HL-60 (cell line): ENCODE measurements at regions not wholly inside any gene's neighbourhood (a gene's known extent, or its start where the extent isn't known, plus 50 kb on each side); places are given as distances from the start of the nearest gene placed in this dataset.
"Not testable (repeated sequence)": the region's sequence is repeated elsewhere in the genome, so short reads cannot be mapped to it uniquely, and the experiment has no call there.

Experiments used
- DNase-seq, 2 experiments: peaks; one replicate each; pipeline ENCODE4 v3.0.0-alpha.2; 2010 to 2020; ENCODE audit warnings: low read depth in 1 of 2, low spot score in 1 of 2
- H3K27ac ChIP-seq: fragments of 250-450 bp; sonication (Bioruptor Pico); replicated peaks from 2 replicates; pipeline ENCODE4 v1.5.1; 2020; ENCODE audit warnings: mild to moderate bottlenecking, moderate library complexity
- H3K27me3 ChIP-seq: fragments of 250-450 bp; sonication (Bioruptor Pico); 2 replicates; pipeline ENCODE4 v1.5.1; 2021; ENCODE audit warnings: mild to moderate bottlenecking, moderate library complexity; ENCODE audit not compliant: insufficient read depth, poor library complexity, severe bottlenecking
- H3K4me3 ChIP-seq: replicated peaks from 2 replicates; pipeline ENCODE4 v1.5.1; 2011; ENCODE audit warnings: mild to moderate bottlenecking, control low read depth, low read length; ENCODE audit not compliant: insufficient read depth
- GABPA ChIP-seq: IDR thresholded peaks from 2 replicates; pipeline ENCODE4 v1.6.1; 2012; ENCODE audit warnings: low read depth
- POLR2AphosphoS5 ChIP-seq: IDR thresholded peaks from 2 replicates; pipeline ENCODE4 v1.6.1; 2012; ENCODE audit warnings: low read depth
- SPI1 ChIP-seq: IDR thresholded peaks from 2 replicates; pipeline ENCODE4 v1.6.1; 2012; ENCODE audit warnings: low read depth, mild to moderate bottlenecking, borderline replicate concordance
- TF ChIP-seq, protein P1 (sequence below): IDR thresholded peaks from 2 replicates; pipeline ENCODE4 v1.6.1; 2012; ENCODE audit warnings: low read depth; ENCODE audit not compliant: insufficient replicate concordance
- TF ChIP-seq, protein P2 (sequence below): IDR thresholded peaks from one replicate; pipeline ENCODE4 v1.5.1; 2011; ENCODE audit warnings: low read length, control low read depth, inconsistent platforms; ENCODE audit not compliant: insufficient read depth

DNA sequence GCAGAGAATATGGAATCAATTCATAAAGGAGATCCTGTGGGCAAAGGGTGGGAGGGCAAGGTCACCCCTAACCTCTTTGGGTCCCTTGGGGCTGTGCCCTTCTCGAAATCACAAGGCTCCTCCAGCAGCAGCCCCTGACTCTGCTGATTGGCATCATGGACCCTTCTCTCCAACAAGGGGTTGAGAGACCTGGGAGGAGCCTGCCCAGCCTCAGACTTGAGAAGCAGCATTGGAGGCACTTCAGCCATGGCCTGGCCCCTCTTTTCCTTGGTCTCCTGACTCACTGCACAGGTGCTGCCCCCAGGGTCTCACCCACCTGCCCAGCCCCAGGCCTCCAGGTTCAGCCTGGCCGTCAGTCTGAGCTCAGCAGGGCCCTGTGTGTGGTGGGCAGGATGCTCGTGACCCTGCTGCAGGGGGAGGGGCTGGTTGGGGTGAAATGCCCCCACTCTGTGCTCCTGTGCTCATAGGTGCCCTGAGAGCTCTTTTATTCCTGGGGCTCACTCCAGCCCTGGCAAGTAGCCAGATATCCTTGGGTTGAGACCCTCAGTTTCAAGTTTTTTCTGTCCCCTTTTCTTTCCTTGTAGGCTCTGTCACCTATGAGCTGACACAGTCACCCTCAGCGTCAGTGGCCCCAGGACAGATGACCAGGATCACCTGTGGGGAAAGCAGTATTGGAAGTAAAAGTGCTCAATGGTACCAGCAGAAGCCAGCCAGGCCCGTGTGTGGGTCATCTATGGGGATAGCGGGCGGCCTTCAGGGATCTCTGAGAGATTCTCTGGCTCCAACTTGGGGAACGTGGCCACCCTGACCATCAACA, 110.8 kb downstream of the GGTLC2 start:
- TF ChIP-seq GABPA (no peak), POLR2AphosphoS5 (no peak), SPI1 (no peak)
- TF ChIP-seq, protein P1, sequence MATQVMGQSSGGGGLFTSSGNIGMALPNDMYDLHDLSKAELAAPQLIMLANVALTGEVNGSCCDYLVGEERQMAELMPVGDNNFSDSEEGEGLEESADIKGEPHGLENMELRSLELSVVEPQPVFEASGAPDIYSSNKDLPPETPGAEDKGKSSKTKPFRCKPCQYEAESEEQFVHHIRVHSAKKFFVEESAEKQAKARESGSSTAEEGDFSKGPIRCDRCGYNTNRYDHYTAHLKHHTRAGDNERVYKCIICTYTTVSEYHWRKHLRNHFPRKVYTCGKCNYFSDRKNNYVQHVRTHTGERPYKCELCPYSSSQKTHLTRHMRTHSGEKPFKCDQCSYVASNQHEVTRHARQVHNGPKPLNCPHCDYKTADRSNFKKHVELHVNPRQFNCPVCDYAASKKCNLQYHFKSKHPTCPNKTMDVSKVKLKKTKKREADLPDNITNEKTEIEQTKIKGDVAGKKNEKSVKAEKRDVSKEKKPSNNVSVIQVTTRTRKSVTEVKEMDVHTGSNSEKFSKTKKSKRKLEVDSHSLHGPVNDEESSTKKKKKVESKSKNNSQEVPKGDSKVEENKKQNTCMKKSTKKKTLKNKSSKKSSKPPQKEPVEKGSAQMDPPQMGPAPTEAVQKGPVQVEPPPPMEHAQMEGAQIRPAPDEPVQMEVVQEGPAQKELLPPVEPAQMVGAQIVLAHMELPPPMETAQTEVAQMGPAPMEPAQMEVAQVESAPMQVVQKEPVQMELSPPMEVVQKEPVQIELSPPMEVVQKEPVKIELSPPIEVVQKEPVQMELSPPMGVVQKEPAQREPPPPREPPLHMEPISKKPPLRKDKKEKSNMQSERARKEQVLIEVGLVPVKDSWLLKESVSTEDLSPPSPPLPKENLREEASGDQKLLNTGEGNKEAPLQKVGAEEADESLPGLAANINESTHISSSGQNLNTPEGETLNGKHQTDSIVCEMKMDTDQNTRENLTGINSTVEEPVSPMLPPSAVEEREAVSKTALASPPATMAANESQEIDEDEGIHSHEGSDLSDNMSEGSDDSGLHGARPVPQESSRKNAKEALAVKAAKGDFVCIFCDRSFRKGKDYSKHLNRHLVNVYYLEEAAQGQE, result no peak
- TF ChIP-seq, protein P2, sequence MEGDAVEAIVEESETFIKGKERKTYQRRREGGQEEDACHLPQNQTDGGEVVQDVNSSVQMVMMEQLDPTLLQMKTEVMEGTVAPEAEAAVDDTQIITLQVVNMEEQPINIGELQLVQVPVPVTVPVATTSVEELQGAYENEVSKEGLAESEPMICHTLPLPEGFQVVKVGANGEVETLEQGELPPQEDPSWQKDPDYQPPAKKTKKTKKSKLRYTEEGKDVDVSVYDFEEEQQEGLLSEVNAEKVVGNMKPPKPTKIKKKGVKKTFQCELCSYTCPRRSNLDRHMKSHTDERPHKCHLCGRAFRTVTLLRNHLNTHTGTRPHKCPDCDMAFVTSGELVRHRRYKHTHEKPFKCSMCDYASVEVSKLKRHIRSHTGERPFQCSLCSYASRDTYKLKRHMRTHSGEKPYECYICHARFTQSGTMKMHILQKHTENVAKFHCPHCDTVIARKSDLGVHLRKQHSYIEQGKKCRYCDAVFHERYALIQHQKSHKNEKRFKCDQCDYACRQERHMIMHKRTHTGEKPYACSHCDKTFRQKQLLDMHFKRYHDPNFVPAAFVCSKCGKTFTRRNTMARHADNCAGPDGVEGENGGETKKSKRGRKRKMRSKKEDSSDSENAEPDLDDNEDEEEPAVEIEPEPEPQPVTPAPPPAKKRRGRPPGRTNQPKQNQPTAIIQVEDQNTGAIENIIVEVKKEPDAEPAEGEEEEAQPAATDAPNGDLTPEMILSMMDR, result no peak
- Histone ChIP-seq H3K27ac (no peak overlapping the region), H3K27me3 (no peaks in the 10 kb centered on the region)

DNA sequence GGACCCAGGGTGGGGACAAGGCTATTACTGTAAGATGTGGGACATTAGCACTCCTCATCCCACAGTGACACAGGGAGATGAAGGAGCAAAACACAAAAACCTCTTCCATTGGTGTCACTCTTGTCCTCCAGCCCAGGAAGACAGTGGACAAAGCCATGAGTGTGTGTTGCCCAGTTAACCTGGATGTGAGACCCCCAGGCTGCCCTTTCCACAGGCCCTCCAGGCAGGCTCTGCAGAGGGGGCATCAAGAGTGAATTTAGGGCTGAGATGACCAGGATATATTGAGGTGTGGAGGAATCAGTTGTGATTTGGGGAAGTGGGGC, 111.3 kb downstream of the GGTLC2 start:
- DNase-seq, result no peak
- TF ChIP-seq GABPA (no peak), SPI1 (no peak), POLR2AphosphoS5 (no peak)
- TF ChIP-seq, protein P2, result no peak
- TF ChIP-seq, protein P1, result no peak
- Histone ChIP-seq H3K27me3 (no peaks in the 10 kb centered on the region), H3K4me3 (no peak overlapping the region), H3K27ac (no peak overlapping the region)

More for the DNA sequence above, 110.8 kb downstream of the GGTLC2 start:
- no peak overlapping the region for H3K4me3 ChIP-seq
- no peak for DNase-seq

DNA sequence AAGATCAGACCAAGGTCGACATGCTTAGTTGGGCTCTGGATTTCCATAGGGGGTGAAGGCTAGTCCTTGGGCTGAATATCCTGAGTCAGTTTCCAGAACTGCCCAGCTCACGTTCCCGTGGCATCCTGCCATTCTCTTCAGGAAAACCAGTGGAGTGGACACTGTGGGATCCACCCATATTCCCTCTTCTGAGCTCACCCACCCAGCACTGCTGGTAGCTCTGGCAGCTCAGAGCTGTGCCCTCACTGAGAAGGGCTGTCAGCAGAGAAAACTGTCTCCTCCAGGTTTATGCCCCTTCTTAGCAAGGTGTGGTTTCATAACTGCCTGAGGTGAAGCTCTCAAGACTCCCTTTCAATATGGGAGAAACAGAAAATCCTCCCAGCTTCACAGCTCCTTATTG, 111.7 kb downstream of the GGTLC2 start:
- TF ChIP-seq, protein P2, result no peak
- TF ChIP-seq POLR2AphosphoS5 (no peak), SPI1 (no peak), GABPA (no peak)
- TF ChIP-seq, protein P1, result no peak
- H3K4me3 ChIP-seq, result no peak overlapping the region
- no peak overlapping the region for H3K27ac ChIP-seq
- no peak for DNase-seq
- H3K27me3 ChIP-seq, result no peaks in the 10 kb centered on the region

DNA sequence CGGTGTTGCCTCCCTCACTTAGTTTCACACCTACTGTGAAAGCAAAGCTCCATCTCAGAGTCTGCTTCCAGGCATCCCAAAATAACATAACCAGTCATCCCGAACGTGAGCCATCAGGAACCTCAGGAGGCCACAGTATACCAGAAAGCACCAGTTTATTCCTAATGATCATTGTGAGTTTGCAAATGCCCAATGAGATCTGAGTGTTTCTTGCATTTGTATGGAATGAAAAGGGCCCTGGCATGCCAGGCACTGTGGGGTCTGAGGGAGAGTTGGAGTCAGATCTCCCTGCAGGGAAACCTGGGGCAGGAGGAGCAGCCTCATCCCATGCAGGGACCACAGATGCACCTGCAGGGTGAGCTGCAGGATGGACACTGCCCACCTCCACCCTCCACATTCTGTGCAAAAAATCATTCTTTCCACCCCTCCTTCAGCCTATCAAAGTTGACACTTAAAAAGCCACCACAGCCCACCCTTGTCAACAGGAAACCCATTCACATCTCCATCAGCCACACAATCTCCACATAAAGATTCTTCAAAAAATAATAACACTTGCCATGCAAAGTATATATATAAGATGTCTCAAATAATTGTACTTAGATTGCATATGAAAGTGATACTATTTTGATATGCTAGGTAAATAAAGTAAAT, 112.3 kb downstream of the GGTLC2 start:
- not testable (repeated sequence) for H3K27me3 ChIP-seq, H3K27ac ChIP-seq, DNase-seq, H3K4me3 ChIP-seq

DNA sequence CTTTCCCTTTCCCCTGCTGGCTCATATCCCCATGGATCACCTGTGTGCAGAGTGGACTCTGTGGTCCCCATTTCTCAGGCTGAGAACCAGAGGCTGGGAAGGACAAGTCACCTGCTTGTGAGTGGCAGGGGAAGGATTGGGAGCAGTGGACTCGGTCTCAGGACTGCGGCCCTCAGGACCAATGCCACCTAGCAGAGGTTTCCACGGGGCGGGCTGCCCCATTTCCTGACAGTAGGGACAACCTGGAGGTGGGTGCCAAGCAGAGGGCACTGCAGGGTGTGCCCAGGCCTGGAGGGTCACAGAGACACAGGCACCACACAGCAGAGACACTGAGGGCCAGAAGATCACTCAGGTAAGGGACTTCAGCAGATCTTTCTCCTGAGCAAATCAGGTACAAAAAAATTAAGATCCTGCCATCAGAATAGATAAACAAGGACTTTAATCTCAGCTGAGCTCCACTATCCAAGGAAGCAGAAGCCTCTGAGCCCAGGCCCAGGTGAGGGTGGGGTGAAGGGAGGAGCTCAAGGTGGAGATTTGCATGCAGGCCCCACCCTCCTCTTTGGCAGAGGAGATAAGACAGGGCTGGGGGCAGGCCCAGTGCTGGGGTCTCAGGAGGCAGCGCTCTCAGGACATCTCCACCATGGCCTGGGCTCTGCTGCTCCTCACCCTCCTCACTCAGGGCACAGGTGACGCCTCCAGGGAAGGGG, 113.8 kb downstream of the GGTLC2 start:
- H3K4me3 ChIP-seq, H3K27ac ChIP-seq, DNase-seq, H3K27me3 ChIP-seq: not testable (repeated sequence)
